ENCODE measurements at regions not wholly inside any gene's neighbourhood (a gene's known extent, or its start where the extent isn't known, plus 50 kb on each side); places are given as distances from the start of the nearest gene placed in this dataset.

DNA sequence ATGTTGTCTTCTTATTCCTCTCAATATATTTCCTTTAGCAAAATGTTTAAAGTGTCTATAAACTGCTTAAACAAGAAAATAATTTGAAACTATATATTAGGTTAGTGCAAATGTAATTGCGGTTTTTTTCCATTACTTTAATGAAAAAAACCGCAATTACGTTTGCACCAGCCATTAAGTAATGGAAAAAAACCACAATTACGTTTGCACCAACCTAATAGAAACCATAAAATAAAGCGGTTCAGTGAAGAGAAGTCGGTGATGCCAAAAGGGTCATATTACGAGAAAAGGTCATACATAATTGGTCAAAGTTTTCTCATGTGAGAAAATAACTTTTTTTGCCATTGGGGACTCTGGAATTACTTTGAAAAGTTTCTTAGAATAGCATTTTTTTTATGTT lies 385.6 kb upstream of the ST8SIA4 start:
- TF ChIP-seq, protein P1, sequence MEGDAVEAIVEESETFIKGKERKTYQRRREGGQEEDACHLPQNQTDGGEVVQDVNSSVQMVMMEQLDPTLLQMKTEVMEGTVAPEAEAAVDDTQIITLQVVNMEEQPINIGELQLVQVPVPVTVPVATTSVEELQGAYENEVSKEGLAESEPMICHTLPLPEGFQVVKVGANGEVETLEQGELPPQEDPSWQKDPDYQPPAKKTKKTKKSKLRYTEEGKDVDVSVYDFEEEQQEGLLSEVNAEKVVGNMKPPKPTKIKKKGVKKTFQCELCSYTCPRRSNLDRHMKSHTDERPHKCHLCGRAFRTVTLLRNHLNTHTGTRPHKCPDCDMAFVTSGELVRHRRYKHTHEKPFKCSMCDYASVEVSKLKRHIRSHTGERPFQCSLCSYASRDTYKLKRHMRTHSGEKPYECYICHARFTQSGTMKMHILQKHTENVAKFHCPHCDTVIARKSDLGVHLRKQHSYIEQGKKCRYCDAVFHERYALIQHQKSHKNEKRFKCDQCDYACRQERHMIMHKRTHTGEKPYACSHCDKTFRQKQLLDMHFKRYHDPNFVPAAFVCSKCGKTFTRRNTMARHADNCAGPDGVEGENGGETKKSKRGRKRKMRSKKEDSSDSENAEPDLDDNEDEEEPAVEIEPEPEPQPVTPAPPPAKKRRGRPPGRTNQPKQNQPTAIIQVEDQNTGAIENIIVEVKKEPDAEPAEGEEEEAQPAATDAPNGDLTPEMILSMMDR (IDR thresholded peaks at IDR 0.05) = no peak
- no peak for TF ChIP-seq POLR2AphosphoS5 (IDR thresholded peaks at IDR 0.05; ENCODE audit: low read depth, low read length)
